Mesenchymal stem cell (in vitro differentiated cells and primary cell): ENCODE measurements at regions not wholly inside any gene's neighbourhood (a gene's known extent, or its start where the extent isn't known, plus 50 kb on each side); places are given as distances from the start of the nearest gene placed in this dataset.

Experiments
- DNase-seq: peaks from one replicate; pipeline ENCODE4 v3.0.0-alpha.2; 2013
- H2AFZ ChIP-seq: one replicate; pipeline ENCODE4 v1.6.1; 2013; ENCODE audit warnings: low read depth, mild to moderate bottlenecking, control low read depth, inconsistent platforms, low read length, moderate library complexity
- H2AK5ac ChIP-seq: 2 replicates; pipeline ENCODE4 v1.6.1; 2013; ENCODE audit warnings: low read length, moderate library complexity, mild to moderate bottlenecking, inconsistent platforms; ENCODE audit not compliant: severe bottlenecking
- H2BK120ac ChIP-seq: one replicate; pipeline ENCODE4 v1.6.1; 2013; ENCODE audit warnings: low read depth, mild to moderate bottlenecking, inconsistent platforms, low read length, moderate library complexity
- H2BK12ac ChIP-seq, 2 experiments: one replicate each; pipeline ENCODE4 v1.6.1; 2013; ENCODE audit warnings: inconsistent platforms in 2 of 2, low read length in 2 of 2, mild to moderate bottlenecking in 2 of 2, moderate library complexity in 2 of 2, control low read depth in 1 of 2
- H2BK15ac ChIP-seq: one replicate; pipeline ENCODE4 v1.6.1; 2013; ENCODE audit warnings: mild to moderate bottlenecking, low read depth, inconsistent platforms; ENCODE audit not compliant: poor library complexity, severe bottlenecking
- H2BK5ac ChIP-seq: 2 replicates; pipeline ENCODE4 v1.6.1; 2013; ENCODE audit warnings: low read depth, mild to moderate bottlenecking, low read length, control low read depth, inconsistent platforms; ENCODE audit not compliant: poor library complexity, severe bottlenecking
- H3K14ac ChIP-seq, 2 experiments: one replicate each; pipeline ENCODE4 v1.6.1; 2013; ENCODE audit warnings: inconsistent platforms in 2 of 2, low read length in 2 of 2, control low read depth in 1 of 2, mild to moderate bottlenecking in 1 of 2, moderate library complexity in 1 of 2
- H3K18ac ChIP-seq, 2 experiments: one replicate each; pipeline ENCODE4 v1.6.1; 2013; ENCODE audit warnings: inconsistent platforms in 2 of 2, low read length in 2 of 2, control low read depth in 1 of 2, low read depth in 1 of 2, mild to moderate bottlenecking in 1 of 2
- H3K23ac ChIP-seq, 2 experiments: one replicate each; pipeline ENCODE4 v1.6.1; 2013; ENCODE audit warnings: inconsistent platforms in 2 of 2, low read length in 2 of 2, mild to moderate bottlenecking in 2 of 2, moderate library complexity in 2 of 2, control low read depth in 1 of 2
- H3K27ac ChIP-seq: 2 replicates; pipeline ENCODE4 v1.5.1; 2013; ENCODE audit warnings: mild to moderate bottlenecking, moderate library complexity, low read length, control low read depth, inconsistent platforms; ENCODE audit not compliant: poor library complexity, severe bottlenecking
- H3K27me3 ChIP-seq, 2 experiments: 2 replicates each; pipeline versions ENCODE4 v1.6.1 to v1.7.0; 2013; ENCODE audit warnings: low read length in 2 of 2, mild to moderate bottlenecking in 2 of 2, moderate library complexity in 2 of 2, control low read depth in 1 of 2, inconsistent platforms in 1 of 2; ENCODE audit not compliant: control insufficient read depth in 1 of 2, insufficient read depth in 1 of 2
- H3K36me3 ChIP-seq, 2 experiments: 2 replicates each; pipeline versions ENCODE4 v1.6.1 to v1.7.0; 2013; ENCODE audit warnings: low read length in 2 of 2, control low read depth in 1 of 2, inconsistent platforms in 1 of 2, low read depth in 1 of 2, mild to moderate bottlenecking in 1 of 2; ENCODE audit not compliant: insufficient read depth in 2 of 2, control insufficient read depth in 1 of 2
- H3K4ac ChIP-seq, 2 experiments: one replicate each; pipeline ENCODE4 v1.6.1; 2013; ENCODE audit warnings: inconsistent platforms in 2 of 2, low read length in 2 of 2, mild to moderate bottlenecking in 2 of 2, moderate library complexity in 2 of 2, control low read depth in 1 of 2, low read depth in 1 of 2
- H3K4me1 ChIP-seq: 2 replicates; pipeline ENCODE4 v1.6.1; 2013; ENCODE audit warnings: low read depth, low read length, control low read depth; ENCODE audit not compliant: control insufficient read depth, insufficient read depth
- H3K4me2 ChIP-seq: 2 replicates; pipeline ENCODE4 v1.6.1; 2013; ENCODE audit warnings: low read length, mild to moderate bottlenecking, inconsistent platforms; ENCODE audit not compliant: poor library complexity, severe bottlenecking
- H3K4me3 ChIP-seq, 2 experiments: 2 replicates each; pipeline versions ENCODE4 v1.5.1 to v1.7.0; 2013; ENCODE audit warnings: low read length in 2 of 2, mild to moderate bottlenecking in 2 of 2, control low read depth in 1 of 2, low read depth in 1 of 2; ENCODE audit not compliant: insufficient read depth in 1 of 2
- H3K79me1 ChIP-seq: replicated peaks from 2 replicates; pipeline ENCODE4 v1.6.1; 2013; ENCODE audit warnings: mild to moderate bottlenecking, control low read depth, low read length, inconsistent platforms; ENCODE audit not compliant: poor library complexity, severe bottlenecking
- H3K9ac ChIP-seq: 2 replicates; pipeline ENCODE4 v1.7.0; 2013; ENCODE audit warnings: mild to moderate bottlenecking, low read length, moderate library complexity
- H3K9me3 ChIP-seq: 2 replicates; pipeline ENCODE4 v1.7.0; 2013; ENCODE audit warnings: mild to moderate bottlenecking, low read length; ENCODE audit not compliant: control insufficient read depth
- H4K8ac ChIP-seq: one replicate; pipeline ENCODE4 v1.6.1; 2013; ENCODE audit warnings: inconsistent platforms, mild to moderate bottlenecking, low read length, moderate library complexity
- H4K91ac ChIP-seq: one replicate; pipeline ENCODE4 v1.6.1; 2013; ENCODE audit warnings: mild to moderate bottlenecking, low read length, inconsistent platforms
- WGBS: methylation state at CpG from one replicate; pipeline ENCODE4 v1.1.7; 2013; ENCODE audit warnings: mixed read lengths; 5-methylcytosine and 5-hydroxymethylcytosine counted together

- Histone ChIP-seq H3K36me3 (no peaks in the 10 kb centered on the region), H3K4ac (no peak overlapping the region), H3K4me3 (no peak overlapping the region), H3K9ac (no peak overlapping the region), H3K18ac (no peak overlapping the region), H3K14ac (no peak overlapping the region), H3K4me1 (no peaks in the 10 kb centered on the region), H2AK5ac (no peak overlapping the region), H2AFZ (no peak overlapping the region), H2BK12ac (no peak overlapping the region), H3K27ac (no peak overlapping the region), H3K23ac (no peak overlapping the region), H3K27me3 (no peaks in the 10 kb centered on the region), H2BK5ac (no peak overlapping the region), H4K8ac (no peak overlapping the region), H2BK120ac (no peak overlapping the region), H4K91ac (no peak overlapping the region), H3K4me2 (no peak overlapping the region), H3K79me1 (no peaks in the 10 kb centered on the region), H2BK15ac (no peak overlapping the region), H3K9me3 (peaks cover 24% of the 10 kb centered on the region)
- DNase-seq: no peak
- WGBS: 85% methylated on average over 6 of the region's 6 CpGs
Observed at GRCh38 chr14:104446611-104447010, 133.0 kb upstream of the C14orf180 start.

- DNase-seq: no peak
- 75% methylated on average over 1 of the region's 1 CpG for WGBS
- no peak overlapping the region for H2AK5ac ChIP-seq
- H2AFZ ChIP-seq: no peak overlapping the region
- H2BK5ac ChIP-seq: no peak overlapping the region
- H3K18ac ChIP-seq: no peak overlapping the region
- no peak overlapping the region for H2BK12ac ChIP-seq
- no peaks in the 10 kb centered on the region for H3K27me3 ChIP-seq
- no peak overlapping the region for H3K27ac ChIP-seq
- no peak overlapping the region for H4K91ac ChIP-seq
- H4K8ac ChIP-seq: no peak overlapping the region
- no peak overlapping the region for H3K23ac ChIP-seq
- no peak overlapping the region for H2BK120ac ChIP-seq
- no peak overlapping the region for H3K4ac ChIP-seq
- H3K36me3 ChIP-seq: no peaks in the 10 kb centered on the region
- H3K4me3 ChIP-seq: no peak overlapping the region
- H3K79me1 ChIP-seq: no peaks in the 10 kb centered on the region
- H2BK15ac ChIP-seq: no peak overlapping the region
- H3K4me1 ChIP-seq: no peaks in the 10 kb centered on the region
- peaks cover 24% of the 10 kb centered on the region for H3K9me3 ChIP-seq
- H3K9ac ChIP-seq: no peak overlapping the region
- no peak overlapping the region for H3K4me2 ChIP-seq
- H3K14ac ChIP-seq: no peak overlapping the region
Observed at GRCh38 chr14:104447750-104448149, 131.8 kb upstream of the C14orf180 start.

GRCh38 chr14:104448321-104448720 lies 131.2 kb upstream of the C14orf180 start:
- no peaks in the 10 kb centered on the region for H3K79me1 ChIP-seq
- no peak overlapping the region for H2BK15ac ChIP-seq
- H2AK5ac ChIP-seq: no peak overlapping the region
- no peak overlapping the region for H3K18ac ChIP-seq
- no peak overlapping the region for H2BK120ac ChIP-seq
- WGBS: 52% methylated on average over 2 of the region's 2 CpGs
- H3K4me3 ChIP-seq: no peak overlapping the region
- no peak overlapping the region for H4K91ac ChIP-seq
- H3K4me2 ChIP-seq: no peak overlapping the region
- H4K8ac ChIP-seq: no peak overlapping the region
- H3K9ac ChIP-seq: no peak overlapping the region
- H3K4ac ChIP-seq: no peak overlapping the region
- H2BK12ac ChIP-seq: no peak overlapping the region
- H3K23ac ChIP-seq: no peak overlapping the region
- no peaks in the 10 kb centered on the region for H3K27me3 ChIP-seq
- no peaks in the 10 kb centered on the region for H3K4me1 ChIP-seq
- DNase-seq: no peak
- H3K9me3 ChIP-seq: peaks cover 24% of the 10 kb centered on the region
- no peak overlapping the region for H2AFZ ChIP-seq
- H3K27ac ChIP-seq: no peak overlapping the region
- no peak overlapping the region for H3K14ac ChIP-seq
- no peaks in the 10 kb centered on the region for H3K36me3 ChIP-seq
- no peak overlapping the region for H2BK5ac ChIP-seq

- WGBS: 22% methylated on average over 1 of the region's 1 CpG
Observed at GRCh38 chr14:104448721-104449120, 130.8 kb upstream of the C14orf180 start.

More at GRCh38 chr14:104448721-104449120, 130.8 kb upstream of the C14orf180 start:
- Histone ChIP-seq H3K18ac (no peak overlapping the region), H3K79me1 (no peaks in the 10 kb centered on the region), H3K14ac (no peak overlapping the region), H4K8ac (no peak overlapping the region), H3K9me3 (peaks cover 24% of the 10 kb centered on the region), H3K23ac (no peak overlapping the region), H3K27me3 (no peaks in the 10 kb centered on the region), H2BK5ac (no peak overlapping the region), H3K27ac (no peak overlapping the region), H3K4me2 (no peak overlapping the region), H2AK5ac (no peak overlapping the region), H4K91ac (no peak overlapping the region), H2BK12ac (no peak overlapping the region), H3K36me3 (no peaks in the 10 kb centered on the region), H3K4ac (no peak overlapping the region), H3K4me1 (no peaks in the 10 kb centered on the region), H3K4me3 (no peak overlapping the region), H2AFZ (no peak overlapping the region), H3K9ac (no peak overlapping the region), H2BK15ac (no peak overlapping the region), H2BK120ac (no peak overlapping the region)
- DNase-seq: no peak
